GM23338 (cell line): ENCODE measurements at regions not wholly inside any gene's neighbourhood (a gene's known extent, or its start where the extent isn't known, plus 50 kb on each side); places are given as distances from the start of the nearest gene placed in this dataset.

Experiments used
- CREB1 ChIP-seq: fragments of 250-450 bp; sonication (Bioruptor Pico); IDR thresholded peaks from 2 replicates; pipeline ENCODE4 v1.5.0; 2020; ENCODE audit warnings: low read depth, mild to moderate bottlenecking, moderate library complexity
- EZH2 ChIP-seq: fragments of 200-600 bp; sonication (generic); IDR thresholded peaks from one replicate; pipeline ENCODE4 v1.8.0; 2017; ENCODE audit warnings: antibody characterized with exemption, mild to moderate bottlenecking, low read depth; ENCODE audit not compliant: unreplicated experiment
- EZH2phosphoT487 ChIP-seq: fragments of 200-600 bp; sonication (generic); IDR thresholded peaks from one replicate; pipeline ENCODE4 v1.8.1; 2018; ENCODE audit warnings: antibody characterized with exemption; ENCODE audit not compliant: unreplicated experiment
- JUNB ChIP-seq: IDR thresholded peaks from one replicate; pipeline ENCODE4 v1.6.1; 2016; ENCODE audit warnings: antibody characterized with exemption; ENCODE audit not compliant: unreplicated experiment
- NANOG ChIP-seq: IDR thresholded peaks from 2 replicates; pipeline ENCODE4 v1.6.1; 2016; ENCODE audit warnings: antibody characterized with exemption, borderline replicate concordance
- POLR2AphosphoS5 ChIP-seq: IDR thresholded peaks from 2 replicates; pipeline ENCODE4 v1.6.1; 2016; ENCODE audit warnings: antibody characterized with exemption, low read depth
- REST ChIP-seq: IDR thresholded peaks from one replicate; pipeline ENCODE4 v1.6.1; 2018; ENCODE audit warnings: antibody characterized with exemption; ENCODE audit not compliant: unreplicated experiment
- STAT1 ChIP-seq: IDR thresholded peaks from one replicate; pipeline ENCODE4 v1.6.1; 2016; ENCODE audit warnings: antibody characterized with exemption; ENCODE audit not compliant: unreplicated experiment
- ZNF114 ChIP-seq: fragments of 250-450 bp; sonication (Bioruptor Pico); IDR thresholded peaks from 2 replicates; pipeline ENCODE4 v1.5.0; 2020; ENCODE audit warnings: mild to moderate bottlenecking, moderate library complexity
- ZNF331 ChIP-seq: fragments of 250-450 bp; sonication (Bioruptor Pico); IDR thresholded peaks from 2 replicates; pipeline ENCODE4 v1.5.0; 2020; ENCODE audit warnings: low read depth, mild to moderate bottlenecking, moderate library complexity
- TF ChIP-seq, protein P1 (sequence below), 2 experiments: fragments of 200-600 bp in 1 of 2; sonication (generic) in 1 of 2; conservative IDR thresholded peaks; 2 replicates each; pipeline versions ENCODE4 v1.5.1 to v1.6.1; 2016 to 2017; ENCODE audit warnings: antibody characterized with exemption in 2 of 2, low read depth in 2 of 2, mild to moderate bottlenecking in 2 of 2, moderate library complexity in 1 of 2
- TF ChIP-seq, protein P2 (sequence below): IDR thresholded peaks from 2 replicates; pipeline ENCODE4 v1.6.1; 2016; ENCODE audit warnings: antibody characterized with exemption
- TF ChIP-seq, protein P3 (sequence below): fragments of 250-450 bp; sonication (Bioruptor Pico); IDR thresholded peaks from 2 replicates; pipeline ENCODE4 v1.5.0; 2020; ENCODE audit warnings: mild to moderate bottlenecking, moderate library complexity

GRCh38 chr6:23088761-23089160 lies 519.4 kb downstream of the HDGFL1 start:
- TF ChIP-seq REST, result no peak
- TF ChIP-seq, protein P1, sequence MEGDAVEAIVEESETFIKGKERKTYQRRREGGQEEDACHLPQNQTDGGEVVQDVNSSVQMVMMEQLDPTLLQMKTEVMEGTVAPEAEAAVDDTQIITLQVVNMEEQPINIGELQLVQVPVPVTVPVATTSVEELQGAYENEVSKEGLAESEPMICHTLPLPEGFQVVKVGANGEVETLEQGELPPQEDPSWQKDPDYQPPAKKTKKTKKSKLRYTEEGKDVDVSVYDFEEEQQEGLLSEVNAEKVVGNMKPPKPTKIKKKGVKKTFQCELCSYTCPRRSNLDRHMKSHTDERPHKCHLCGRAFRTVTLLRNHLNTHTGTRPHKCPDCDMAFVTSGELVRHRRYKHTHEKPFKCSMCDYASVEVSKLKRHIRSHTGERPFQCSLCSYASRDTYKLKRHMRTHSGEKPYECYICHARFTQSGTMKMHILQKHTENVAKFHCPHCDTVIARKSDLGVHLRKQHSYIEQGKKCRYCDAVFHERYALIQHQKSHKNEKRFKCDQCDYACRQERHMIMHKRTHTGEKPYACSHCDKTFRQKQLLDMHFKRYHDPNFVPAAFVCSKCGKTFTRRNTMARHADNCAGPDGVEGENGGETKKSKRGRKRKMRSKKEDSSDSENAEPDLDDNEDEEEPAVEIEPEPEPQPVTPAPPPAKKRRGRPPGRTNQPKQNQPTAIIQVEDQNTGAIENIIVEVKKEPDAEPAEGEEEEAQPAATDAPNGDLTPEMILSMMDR (conservative IDR thresholded peaks at IDR 0.05; ENCODE audit: low read depth in 2 of 2), result no peak
- TF ChIP-seq EZH2phosphoT487, result no peak
- TF ChIP-seq POLR2AphosphoS5, result no peak
- no peak for TF ChIP-seq CREB1 (CRISPR knock-in tag)
- TF ChIP-seq EZH2, result no peak
- TF ChIP-seq, protein P2, sequence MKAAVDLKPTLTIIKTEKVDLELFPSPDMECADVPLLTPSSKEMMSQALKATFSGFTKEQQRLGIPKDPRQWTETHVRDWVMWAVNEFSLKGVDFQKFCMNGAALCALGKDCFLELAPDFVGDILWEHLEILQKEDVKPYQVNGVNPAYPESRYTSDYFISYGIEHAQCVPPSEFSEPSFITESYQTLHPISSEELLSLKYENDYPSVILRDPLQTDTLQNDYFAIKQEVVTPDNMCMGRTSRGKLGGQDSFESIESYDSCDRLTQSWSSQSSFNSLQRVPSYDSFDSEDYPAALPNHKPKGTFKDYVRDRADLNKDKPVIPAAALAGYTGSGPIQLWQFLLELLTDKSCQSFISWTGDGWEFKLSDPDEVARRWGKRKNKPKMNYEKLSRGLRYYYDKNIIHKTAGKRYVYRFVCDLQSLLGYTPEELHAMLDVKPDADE, result no peak
- TF ChIP-seq STAT1, result no peak
- no peak for TF ChIP-seq NANOG
- no peak for TF ChIP-seq ZNF114
- TF ChIP-seq JUNB, result no peak
- TF ChIP-seq ZNF331 (CRISPR knock-in tag), result no peak
- TF ChIP-seq, protein P3, sequence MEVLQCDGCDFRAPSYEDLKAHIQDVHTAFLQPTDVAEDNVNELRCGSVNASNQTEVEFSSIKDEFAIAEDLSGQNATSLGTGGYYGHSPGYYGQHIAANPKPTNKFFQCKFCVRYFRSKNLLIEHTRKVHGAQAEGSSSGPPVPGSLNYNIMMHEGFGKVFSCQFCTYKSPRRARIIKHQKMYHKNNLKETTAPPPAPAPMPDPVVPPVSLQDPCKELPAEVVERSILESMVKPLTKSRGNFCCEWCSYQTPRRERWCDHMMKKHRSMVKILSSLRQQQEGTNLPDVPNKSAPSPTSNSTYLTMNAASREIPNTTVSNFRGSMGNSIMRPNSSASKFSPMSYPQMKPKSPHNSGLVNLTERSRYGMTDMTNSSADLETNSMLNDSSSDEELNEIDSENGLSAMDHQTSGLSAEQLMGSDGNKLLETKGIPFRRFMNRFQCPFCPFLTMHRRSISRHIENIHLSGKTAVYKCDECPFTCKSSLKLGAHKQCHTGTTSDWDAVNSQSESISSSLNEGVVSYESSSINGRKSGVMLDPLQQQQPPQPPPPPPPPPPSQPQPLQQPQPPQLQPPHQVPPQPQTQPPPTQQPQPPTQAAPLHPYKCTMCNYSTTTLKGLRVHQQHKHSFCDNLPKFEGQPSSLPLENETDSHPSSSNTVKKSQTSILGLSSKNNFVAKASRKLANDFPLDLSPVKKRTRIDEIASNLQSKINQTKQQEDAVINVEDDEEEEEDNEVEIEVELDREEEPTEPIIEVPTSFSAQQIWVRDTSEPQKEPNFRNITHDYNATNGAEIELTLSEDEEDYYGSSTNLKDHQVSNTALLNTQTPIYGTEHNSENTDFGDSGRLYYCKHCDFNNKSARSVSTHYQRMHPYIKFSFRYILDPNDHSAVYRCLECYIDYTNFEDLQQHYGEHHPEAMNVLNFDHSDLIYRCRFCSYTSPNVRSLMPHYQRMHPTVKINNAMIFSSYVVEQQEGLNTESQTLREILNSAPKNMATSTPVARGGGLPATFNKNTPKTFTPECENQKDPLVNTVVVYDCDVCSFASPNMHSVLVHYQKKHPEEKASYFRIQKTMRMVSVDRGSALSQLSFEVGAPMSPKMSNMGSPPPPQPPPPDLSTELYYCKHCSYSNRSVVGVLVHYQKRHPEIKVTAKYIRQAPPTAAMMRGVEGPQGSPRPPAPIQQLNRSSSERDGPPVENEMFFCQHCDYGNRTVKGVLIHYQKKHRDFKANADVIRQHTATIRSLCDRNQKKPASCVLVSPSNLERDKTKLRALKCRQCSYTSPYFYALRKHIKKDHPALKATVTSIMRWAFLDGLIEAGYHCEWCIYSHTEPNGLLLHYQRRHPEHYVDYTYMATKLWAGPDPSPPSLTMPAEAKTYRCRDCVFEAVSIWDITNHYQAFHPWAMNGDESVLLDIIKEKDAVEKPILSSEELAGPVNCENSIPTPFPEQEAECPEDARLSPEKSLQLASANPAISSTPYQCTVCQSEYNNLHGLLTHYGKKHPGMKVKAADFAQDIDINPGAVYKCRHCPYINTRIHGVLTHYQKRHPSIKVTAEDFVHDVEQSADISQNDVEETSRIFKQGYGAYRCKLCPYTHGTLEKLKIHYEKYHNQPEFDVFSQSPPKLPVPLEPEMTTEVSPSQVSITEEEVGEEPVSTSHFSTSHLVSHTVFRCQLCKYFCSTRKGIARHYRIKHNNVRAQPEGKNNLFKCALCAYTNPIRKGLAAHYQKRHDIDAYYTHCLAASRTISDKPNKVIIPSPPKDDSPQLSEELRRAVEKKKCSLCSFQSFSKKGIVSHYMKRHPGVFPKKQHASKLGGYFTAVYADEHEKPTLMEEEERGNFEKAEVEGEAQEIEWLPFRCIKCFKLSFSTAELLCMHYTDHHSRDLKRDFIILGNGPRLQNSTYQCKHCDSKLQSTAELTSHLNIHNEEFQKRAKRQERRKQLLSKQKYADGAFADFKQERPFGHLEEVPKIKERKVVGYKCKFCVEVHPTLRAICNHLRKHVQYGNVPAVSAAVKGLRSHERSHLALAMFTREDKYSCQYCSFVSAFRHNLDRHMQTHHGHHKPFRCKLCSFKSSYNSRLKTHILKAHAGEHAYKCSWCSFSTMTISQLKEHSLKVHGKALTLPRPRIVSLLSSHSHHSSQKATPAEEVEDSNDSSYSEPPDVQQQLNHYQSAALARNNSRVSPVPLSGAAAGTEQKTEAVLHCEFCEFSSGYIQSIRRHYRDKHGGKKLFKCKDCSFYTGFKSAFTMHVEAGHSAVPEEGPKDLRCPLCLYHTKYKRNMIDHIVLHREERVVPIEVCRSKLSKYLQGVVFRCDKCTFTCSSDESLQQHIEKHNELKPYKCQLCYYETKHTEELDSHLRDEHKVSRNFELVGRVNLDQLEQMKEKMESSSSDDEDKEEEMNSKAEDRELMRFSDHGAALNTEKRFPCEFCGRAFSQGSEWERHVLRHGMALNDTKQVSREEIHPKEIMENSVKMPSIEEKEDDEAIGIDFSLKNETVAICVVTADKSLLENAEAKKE (CRISPR knock-in tag), result no peak
